AG09309 (cell line): ENCODE measurements at regions not wholly inside any gene's neighbourhood (a gene's known extent, or its start where the extent isn't known, plus 50 kb on each side); places are given as distances from the start of the nearest gene placed in this dataset.

Source experiments
- DNase-seq: peaks from one replicate; pipeline ENCODE4 v3.0.0-alpha.2; 2010; ENCODE audit warnings: low read depth
- H3K4me3 ChIP-seq: 2 replicates; pipeline ENCODE4 v1.5.1; 2011; ENCODE audit warnings: mild to moderate bottlenecking, low read depth, low read length, moderate library complexity; ENCODE audit not compliant: control insufficient read depth
- TF ChIP-seq, protein P1 (sequence below): IDR thresholded peaks from 2 replicates; pipeline ENCODE4 v1.5.1; 2011; ENCODE audit warnings: mild to moderate bottlenecking, low read depth, low read length, inconsistent platforms; ENCODE audit not compliant: insufficient read depth, control insufficient read depth; ENCODE audit errors: missing control alignments

GRCh38 chr6:134657751-134658527 is 292.0 kb downstream of the ALDH8A1 start:
- no peak overlapping the region for H3K4me3 ChIP-seq
- no peak for DNase-seq
- TF ChIP-seq, protein P1, sequence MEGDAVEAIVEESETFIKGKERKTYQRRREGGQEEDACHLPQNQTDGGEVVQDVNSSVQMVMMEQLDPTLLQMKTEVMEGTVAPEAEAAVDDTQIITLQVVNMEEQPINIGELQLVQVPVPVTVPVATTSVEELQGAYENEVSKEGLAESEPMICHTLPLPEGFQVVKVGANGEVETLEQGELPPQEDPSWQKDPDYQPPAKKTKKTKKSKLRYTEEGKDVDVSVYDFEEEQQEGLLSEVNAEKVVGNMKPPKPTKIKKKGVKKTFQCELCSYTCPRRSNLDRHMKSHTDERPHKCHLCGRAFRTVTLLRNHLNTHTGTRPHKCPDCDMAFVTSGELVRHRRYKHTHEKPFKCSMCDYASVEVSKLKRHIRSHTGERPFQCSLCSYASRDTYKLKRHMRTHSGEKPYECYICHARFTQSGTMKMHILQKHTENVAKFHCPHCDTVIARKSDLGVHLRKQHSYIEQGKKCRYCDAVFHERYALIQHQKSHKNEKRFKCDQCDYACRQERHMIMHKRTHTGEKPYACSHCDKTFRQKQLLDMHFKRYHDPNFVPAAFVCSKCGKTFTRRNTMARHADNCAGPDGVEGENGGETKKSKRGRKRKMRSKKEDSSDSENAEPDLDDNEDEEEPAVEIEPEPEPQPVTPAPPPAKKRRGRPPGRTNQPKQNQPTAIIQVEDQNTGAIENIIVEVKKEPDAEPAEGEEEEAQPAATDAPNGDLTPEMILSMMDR, result no peak

DNA sequence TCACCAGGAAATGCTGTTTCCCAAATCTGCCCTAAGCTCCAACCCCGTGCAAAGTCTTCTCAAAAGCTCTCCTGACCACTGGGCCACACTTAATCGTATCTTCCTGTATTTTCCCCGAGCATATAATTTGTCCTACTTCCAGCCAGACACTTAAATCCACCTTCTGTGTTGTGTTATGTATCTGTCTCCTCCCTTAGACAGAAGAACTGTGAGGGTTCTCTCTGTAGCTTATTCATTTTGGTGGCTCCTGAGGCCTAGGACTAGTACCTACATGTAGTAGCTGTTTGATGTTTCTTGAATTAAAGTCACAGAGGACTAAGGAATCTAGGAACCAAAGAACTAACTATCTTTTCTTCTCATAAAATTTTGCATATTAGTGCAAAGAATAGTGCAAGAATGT is 292.6 kb downstream of the ALDH8A1 start:
- no peak overlapping the region for H3K4me3 ChIP-seq
- TF ChIP-seq, protein P1, result no peak
- no peak for DNase-seq

- DNase-seq, result no peak
- no peak overlapping the region for H3K4me3 ChIP-seq
- TF ChIP-seq, protein P1, result no peak
Measured at GRCh38 chr6:134654751-134655150, 295.1 kb downstream of the ALDH8A1 start.

DNA sequence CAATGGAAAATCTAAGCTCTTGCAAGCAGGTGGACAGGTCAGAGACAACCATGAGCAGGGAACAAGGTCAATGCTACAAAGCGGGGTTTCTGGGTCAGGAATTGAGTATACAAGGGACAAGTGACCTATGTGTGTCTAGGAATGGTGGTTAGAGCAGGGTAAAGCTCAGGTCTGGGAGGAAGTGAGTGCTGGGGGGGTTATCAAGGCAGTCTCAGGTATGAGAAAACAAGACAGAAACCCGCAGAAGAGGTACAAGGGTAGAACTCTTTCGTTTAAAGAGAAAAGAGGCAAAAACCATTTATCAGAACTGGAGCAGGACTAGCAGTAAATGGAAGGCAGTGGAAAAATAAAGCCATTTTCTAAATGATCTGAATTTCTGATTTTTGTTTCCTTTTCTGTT is 298.4 kb downstream of the ALDH8A1 start:
- DNase-seq, result no peak
- TF ChIP-seq, protein P1, result no peak
- H3K4me3 ChIP-seq, result no peak overlapping the region

DNA sequence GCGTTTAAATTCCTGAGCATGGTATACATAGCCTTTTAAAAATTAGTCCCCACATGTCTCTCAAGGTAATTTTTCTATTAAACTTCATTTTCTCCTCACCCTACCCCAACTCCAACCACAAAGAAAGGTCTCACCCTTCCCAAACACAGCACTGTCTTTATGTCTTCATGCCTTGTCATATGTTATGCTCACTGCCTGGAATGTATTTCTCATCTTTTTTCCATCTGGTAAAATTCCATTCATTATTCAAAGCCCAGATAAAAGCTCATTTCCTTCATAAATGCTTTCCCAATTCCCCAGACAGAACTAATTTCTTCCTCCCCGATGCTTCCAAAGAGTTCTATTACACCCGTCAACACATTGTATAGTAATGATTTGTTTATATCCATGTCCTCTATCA is 302.0 kb downstream of the ALDH8A1 start:
- no peak overlapping the region for H3K4me3 ChIP-seq
- DNase-seq, result no peak
- TF ChIP-seq, protein P1, result no peak

GRCh38 chr6:134642819-134643218 is 307.1 kb downstream of the ALDH8A1 start:
- TF ChIP-seq, protein P1, result no peak

More at GRCh38 chr6:134642819-134643218, 307.1 kb downstream of the ALDH8A1 start:
- DNase-seq, result no peak
- no peak overlapping the region for H3K4me3 ChIP-seq
